GM12875 (cell line): ENCODE measurements at regions not wholly inside any gene's neighbourhood (a gene's known extent, or its start where the extent isn't known, plus 50 kb on each side); places are given as distances from the start of the nearest gene placed in this dataset.

Source experiments
- H3K4me3 ChIP-seq: one replicate; pipeline ENCODE4 v1.5.1; 2011; ENCODE audit warnings: low read depth, low read length, control low read depth
- CTCF ChIP-seq: IDR thresholded peaks from 2 replicates; pipeline ENCODE4 v1.5.1; 2011; ENCODE audit warnings: low read depth, mild to moderate bottlenecking, control low read depth, inconsistent platforms, low read length, moderate library complexity, borderline replicate concordance; ENCODE audit not compliant: insufficient read depth

DNA sequence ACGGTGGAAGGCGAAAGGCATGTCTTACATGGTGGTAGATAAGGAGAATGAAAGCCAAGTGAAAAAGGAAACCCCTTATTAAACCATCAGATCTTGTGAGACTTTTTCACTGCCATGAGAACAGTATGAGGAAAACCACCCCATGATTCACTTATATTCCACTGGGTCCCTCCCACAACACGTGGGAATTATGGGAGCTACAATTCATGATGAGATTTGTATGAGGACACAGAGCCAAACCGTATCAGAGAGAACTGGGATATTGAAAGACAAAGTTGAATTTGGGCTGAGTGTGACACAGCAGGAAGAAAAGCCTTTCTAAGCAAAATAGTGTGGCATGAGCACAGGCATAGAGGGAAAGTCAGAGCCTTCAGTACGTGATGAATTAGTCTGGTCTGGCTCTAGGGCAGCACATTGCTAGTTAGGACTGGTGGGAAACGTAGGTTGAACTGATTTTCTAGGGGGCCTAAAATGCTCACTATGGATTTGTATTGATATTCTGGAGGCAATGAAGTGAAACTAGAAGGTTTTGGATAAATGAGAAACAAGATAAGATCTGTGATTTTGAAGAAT, 84.8 kb upstream of the RND3 start:
- no peak for TF ChIP-seq CTCF

GRCh38 chr2:150571121-150571520, 83.7 kb upstream of the RND3 start:
- TF ChIP-seq CTCF = no peak
- no peak overlapping the region for H3K4me3 ChIP-seq

More for the DNA sequence above, 84.8 kb upstream of the RND3 start:
- no peak overlapping the region for H3K4me3 ChIP-seq

- TF ChIP-seq CTCF = no peak
- no peak overlapping the region for H3K4me3 ChIP-seq
Measured at GRCh38 chr2:150570712-150571111, 83.2 kb upstream of the RND3 start.

DNA sequence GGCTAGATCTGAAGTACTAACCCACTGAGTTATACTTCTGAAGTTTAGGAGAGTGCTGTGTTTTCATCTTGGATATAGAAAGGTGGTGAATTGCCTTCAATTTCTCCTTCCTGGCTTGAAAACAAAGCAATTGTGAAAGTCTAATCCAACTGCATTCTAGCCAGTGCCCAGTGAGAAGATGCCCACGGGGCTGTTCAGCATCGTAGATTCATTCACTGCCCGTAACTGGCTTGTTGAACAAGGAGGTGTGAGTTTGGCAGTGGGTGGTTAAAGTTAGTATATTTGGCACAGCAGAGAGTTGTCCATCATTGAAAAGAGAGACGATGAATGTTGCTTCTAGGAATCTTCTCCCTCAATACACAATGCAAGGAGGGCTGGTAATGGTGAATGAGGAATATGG, 82.3 kb upstream of the RND3 start:
- no peak overlapping the region for H3K4me3 ChIP-seq
- no peak for TF ChIP-seq CTCF

GRCh38 chr2:150567771-150568301, 80.4 kb upstream of the RND3 start:
- no peak for TF ChIP-seq CTCF
- H3K4me3 ChIP-seq = no peak overlapping the region

DNA sequence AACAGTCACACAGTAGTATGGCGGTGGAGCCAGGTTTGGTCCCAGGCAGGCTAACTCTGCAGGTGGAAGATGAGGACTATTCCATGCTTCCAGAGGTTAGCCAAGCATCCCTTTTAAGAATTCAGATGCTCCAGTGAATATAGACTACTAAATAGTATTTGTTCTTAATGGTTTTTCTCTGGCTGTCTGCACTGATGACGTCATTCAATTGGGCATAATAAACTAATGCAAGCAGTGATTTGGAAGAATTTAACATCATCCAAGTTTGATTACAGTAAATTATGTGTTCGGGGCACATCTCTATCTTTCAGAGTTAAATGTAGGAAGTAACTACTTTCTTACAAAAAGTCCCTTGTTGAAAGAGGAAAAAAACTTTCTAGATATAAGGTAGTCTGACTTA, 78.8 kb upstream of the RND3 start:
- no peak overlapping the region for H3K4me3 ChIP-seq
- no peak for TF ChIP-seq CTCF

- no peak for TF ChIP-seq CTCF
Measured at GRCh38 chr2:150561076-150561475, 73.6 kb upstream of the RND3 start.

More at GRCh38 chr2:150561076-150561475, 73.6 kb upstream of the RND3 start:
- H3K4me3 ChIP-seq = no peak overlapping the region
